CD4-positive, CD25-positive, alpha-beta regulatory T cell (primary cell): ENCODE measurements at regions not wholly inside any gene's neighbourhood (a gene's known extent, or its start where the extent isn't known, plus 50 kb on each side); places are given as distances from the start of the nearest gene placed in this dataset.

ENCODE experiments used
- ATAC-seq, 2 donors: fragments of 150-1000 bp; cut with Tn5 transposase; one replicate each; pipeline ENCODE4 v1.10.0; 2021; ENCODE audit warnings: low read depth in 2 of 2, moderate number of reproducible peaks in 2 of 2, moderate library complexity in 1 of 2
- DNase-seq, 3 donors: peaks; one replicate each; pipeline versions ENCODE4 v3.0.0 to v3.0.0-alpha.2; 2012 to 2022; ENCODE audit warnings: mixed read lengths in 1 of 3
- H3K27ac ChIP-seq: one replicate; pipeline ENCODE4 v1.7.0; 2013; ENCODE audit warnings: mild to moderate bottlenecking, low read length; ENCODE audit not compliant: insufficient read depth, poor library complexity, severe bottlenecking
- H3K27me3 ChIP-seq: one replicate; pipeline ENCODE4 v1.7.0; 2013; ENCODE audit warnings: low read length; ENCODE audit not compliant: control insufficient read depth, insufficient read depth
- H3K36me3 ChIP-seq: one replicate; pipeline ENCODE4 v1.7.0; 2013; ENCODE audit warnings: mild to moderate bottlenecking, low read length, moderate library complexity; ENCODE audit not compliant: control insufficient read depth, insufficient read depth
- H3K4me1 ChIP-seq: 2 replicates; pipeline ENCODE4 v1.7.0; 2013; ENCODE audit warnings: mild to moderate bottlenecking, low read length; ENCODE audit not compliant: insufficient read depth, control insufficient read depth, poor library complexity, severe bottlenecking
- H3K4me3 ChIP-seq: one replicate; pipeline ENCODE4 v1.7.0; 2013; ENCODE audit warnings: low read depth, mild to moderate bottlenecking, low read length, moderate library complexity
- H3K9me3 ChIP-seq, 2 experiments: 1 replicate in 1 of 2; 2 replicates in 1 of 2; pipeline ENCODE4 v1.7.0; 2013; ENCODE audit warnings: low read length in 2 of 2, mild to moderate bottlenecking in 1 of 2, moderate library complexity in 1 of 2; ENCODE audit not compliant: control insufficient read depth in 2 of 2
- H3K27ac Mint-ChIP-seq, 3 donors: one replicate each; pipeline ENCODE4 v1.8.0; 2020 to 2022; ENCODE audit warnings: mild to moderate bottlenecking in 3 of 3, mixed read lengths in 3 of 3, moderate library complexity in 2 of 3
- H3K27me3 Mint-ChIP-seq: one replicate; pipeline ENCODE4 v1.8.0; 2022; ENCODE audit warnings: mild to moderate bottlenecking, mixed read lengths
- H3K36me3 Mint-ChIP-seq: one replicate; pipeline ENCODE4 v1.8.0; 2020; ENCODE audit warnings: mixed read lengths
- H3K4me1 Mint-ChIP-seq, 4 donors: one replicate each; pipeline ENCODE4 v1.8.0; 2020 to 2022; ENCODE audit warnings: mixed read lengths in 4 of 4, mild to moderate bottlenecking in 1 of 4
- H3K4me3 Mint-ChIP-seq, 4 donors: one replicate each; pipeline ENCODE4 v1.8.0; 2020 to 2022; ENCODE audit warnings: mild to moderate bottlenecking in 4 of 4, mixed read lengths in 4 of 4, moderate library complexity in 3 of 4
- H3K9me3 Mint-ChIP-seq, 7 donors: one replicate each; pipeline ENCODE4 v1.8.0; 2020 to 2022; ENCODE audit warnings: mixed read lengths in 7 of 7, mild to moderate bottlenecking in 3 of 7, moderate library complexity in 2 of 7

- H3K4me1 Mint-ChIP-seq = no peaks in the 10 kb centered on the region
- H3K4me3 Mint-ChIP-seq = no peak overlapping the region
- Histone ChIP-seq H3K36me3 (no peaks in the 10 kb centered on the region), H3K27ac (no peak overlapping the region), H3K27me3 (no peaks in the 10 kb centered on the region), H3K9me3 (no peaks in the 10 kb centered on the region), H3K4me1 (no peaks in the 10 kb centered on the region), H3K4me3 (no peak overlapping the region)
- H3K9me3 Mint-ChIP-seq = peaks cover 6 to 10% (median 7%) of the 10 kb centered on the region in 7 donors
- no peak for ATAC-seq
- H3K36me3 Mint-ChIP-seq = no peaks in the 10 kb centered on the region
- no peaks in the 10 kb centered on the region for H3K27me3 Mint-ChIP-seq
- no peak overlapping the region for H3K27ac Mint-ChIP-seq
- DNase-seq = no peak
Observed at GRCh38 chr11:42651621-42652020, 660.2 kb upstream of the API5 start.

- H3K27me3 ChIP-seq = no peaks in the 10 kb centered on the region
- no peak for DNase-seq
- H3K27ac ChIP-seq = no peak overlapping the region
- no peaks in the 10 kb centered on the region for H3K36me3 Mint-ChIP-seq
- no peaks in the 10 kb centered on the region for H3K4me1 ChIP-seq
- no peak overlapping the region for H3K4me3 Mint-ChIP-seq
- no peaks in the 10 kb centered on the region for H3K27me3 Mint-ChIP-seq
- H3K4me3 ChIP-seq = no peak overlapping the region
- H3K36me3 ChIP-seq = no peaks in the 10 kb centered on the region
- H3K9me3 ChIP-seq = no peaks in the 10 kb centered on the region
- no peak for ATAC-seq
- no peak overlapping the region for H3K27ac Mint-ChIP-seq
- peaks cover 0 to 16% (median 5%) of the 10 kb centered on the region in 7 donors for H3K9me3 Mint-ChIP-seq
- H3K4me1 Mint-ChIP-seq = no peaks in the 10 kb centered on the region
Observed at GRCh38 chr11:42657169-42657568, 654.6 kb upstream of the API5 start.

GRCh38 chr11:42661942-42662341 is 649.9 kb upstream of the API5 start:
- Mint-ChIP-seq H3K9me3 (peaks cover 0 to 10% (median 4%) of the 10 kb centered on the region in 7 donors), H3K27me3 (peaks cover 4% of the 10 kb centered on the region), H3K4me1 (no peaks in the 10 kb centered on the region), H3K36me3 (no peaks in the 10 kb centered on the region), H3K27ac (no peak overlapping the region), H3K4me3 (no peak overlapping the region)
- H3K4me1 ChIP-seq = no peaks in the 10 kb centered on the region
- no peak overlapping the region for H3K27ac ChIP-seq
- H3K27me3 ChIP-seq = no peaks in the 10 kb centered on the region
- peaks cover 0 to 3% of the 10 kb centered on the region in 2 experiments for H3K9me3 ChIP-seq
- DNase-seq (no peak), ATAC-seq (no peak)
- H3K4me3 ChIP-seq = no peak overlapping the region
- H3K36me3 ChIP-seq = no peaks in the 10 kb centered on the region

GRCh38 chr11:42669248-42669976 is 642.4 kb upstream of the API5 start:
- Mint-ChIP-seq H3K36me3 (no peaks in the 10 kb centered on the region), H3K4me3 (no peak overlapping the region), H3K4me1 (no peaks in the 10 kb centered on the region), H3K9me3 (peaks cover 2 to 32% (median 6%) of the 10 kb centered on the region in 7 donors), H3K27me3 (no peaks in the 10 kb centered on the region), H3K27ac (no peak overlapping the region)
- Histone ChIP-seq H3K4me1 (no peaks in the 10 kb centered on the region), H3K27me3 (no peaks in the 10 kb centered on the region), H3K9me3 (peaks cover 0 to 3% of the 10 kb centered on the region in 2 experiments), H3K4me3 (no peak overlapping the region), H3K27ac (no peak overlapping the region), H3K36me3 (no peaks in the 10 kb centered on the region)
- no peak for ATAC-seq
- no peak for DNase-seq

- H3K4me3 ChIP-seq = no peak overlapping the region
- Mint-ChIP-seq H3K27ac (no peak overlapping the region), H3K9me3 (peaks cover 4 to 28% (median 6%) of the 10 kb centered on the region in 7 donors), H3K4me1 (no peaks in the 10 kb centered on the region), H3K4me3 (no peak overlapping the region), H3K36me3 (no peaks in the 10 kb centered on the region), H3K27me3 (no peaks in the 10 kb centered on the region)
- ATAC-seq = no peak
- H3K9me3 ChIP-seq = peaks cover 0 to 2% of the 10 kb centered on the region in 2 experiments
- no peaks in the 10 kb centered on the region for H3K27me3 ChIP-seq
- no peak for DNase-seq
- no peaks in the 10 kb centered on the region for H3K36me3 ChIP-seq
- no peaks in the 10 kb centered on the region for H3K4me1 ChIP-seq
- no peak overlapping the region for H3K27ac ChIP-seq
Observed at GRCh38 chr11:42674436-42674835, 637.4 kb upstream of the API5 start.

- Histone ChIP-seq H3K27me3 (no peaks in the 10 kb centered on the region), H3K4me1 (no peaks in the 10 kb centered on the region), H3K27ac (no peak overlapping the region), H3K9me3 (peaks cover 0 to 2% of the 10 kb centered on the region in 2 experiments), H3K36me3 (no peaks in the 10 kb centered on the region), H3K4me3 (no peak overlapping the region)
- H3K9me3 Mint-ChIP-seq = peaks cover 0 to 14% (median 8%) of the 10 kb centered on the region in 7 donors
- H3K27me3 Mint-ChIP-seq = no peaks in the 10 kb centered on the region
- no peaks in the 10 kb centered on the region for H3K36me3 Mint-ChIP-seq
- ATAC-seq (no peak), DNase-seq (no peak)
- H3K4me1 Mint-ChIP-seq = no peaks in the 10 kb centered on the region
- H3K27ac Mint-ChIP-seq = no peak overlapping the region
- no peak overlapping the region for H3K4me3 Mint-ChIP-seq
Observed at GRCh38 chr11:42707541-42707940, 604.3 kb upstream of the API5 start.

GRCh38 chr11:42709216-42709615 is 602.6 kb upstream of the API5 start:
- peaks cover 0 to 9% (median 5%) of the 10 kb centered on the region in 7 donors for H3K9me3 Mint-ChIP-seq

GRCh38 chr11:42713279-42713678 is 598.5 kb upstream of the API5 start:
- H3K9me3 Mint-ChIP-seq = peaks cover 0 to 14% (median 6%) of the 10 kb centered on the region in 7 donors
- H3K36me3 Mint-ChIP-seq = no peaks in the 10 kb centered on the region
- no peaks in the 10 kb centered on the region for H3K4me1 ChIP-seq
- H3K27me3 ChIP-seq = no peaks in the 10 kb centered on the region
- H3K9me3 ChIP-seq = no peaks in the 10 kb centered on the region
- no peak overlapping the region for H3K4me3 Mint-ChIP-seq
- ATAC-seq = no peak
- no peak for DNase-seq
- no peaks in the 10 kb centered on the region for H3K27me3 Mint-ChIP-seq
- H3K27ac ChIP-seq = no peak overlapping the region
- H3K36me3 ChIP-seq = no peaks in the 10 kb centered on the region
- H3K27ac Mint-ChIP-seq = no peak overlapping the region
- H3K4me1 Mint-ChIP-seq = no peaks in the 10 kb centered on the region
- no peak overlapping the region for H3K4me3 ChIP-seq

More at GRCh38 chr11:42709216-42709615, 602.6 kb upstream of the API5 start:
- ATAC-seq (no peak), DNase-seq (no peak)
- no peaks in the 10 kb centered on the region for H3K36me3 ChIP-seq
- H3K27ac ChIP-seq = no peak overlapping the region
- H3K9me3 ChIP-seq = peaks cover 0 to 2% of the 10 kb centered on the region in 2 experiments
- Mint-ChIP-seq H3K27me3 (no peaks in the 10 kb centered on the region), H3K4me3 (no peak overlapping the region), H3K4me1 (no peaks in the 10 kb centered on the region), H3K36me3 (no peaks in the 10 kb centered on the region), H3K27ac (no peak overlapping the region)
- no peak overlapping the region for H3K4me3 ChIP-seq
- H3K4me1 ChIP-seq = no peaks in the 10 kb centered on the region
- H3K27me3 ChIP-seq = no peaks in the 10 kb centered on the region
